HT1080 (cell line): ENCODE measurements at regions not wholly inside any gene's neighbourhood (a gene's known extent, or its start where the extent isn't known, plus 50 kb on each side); places are given as distances from the start of the nearest gene placed in this dataset.
"Not testable (repeated sequence)": the region's sequence is repeated elsewhere in the genome, so short reads cannot be mapped to it uniquely, and the experiment has no call there.

Experiments used
- DNase-seq: peaks from one replicate; pipeline ENCODE4 v3.0.0-alpha.2; 2015; ENCODE audit warnings: low read depth

DNA sequence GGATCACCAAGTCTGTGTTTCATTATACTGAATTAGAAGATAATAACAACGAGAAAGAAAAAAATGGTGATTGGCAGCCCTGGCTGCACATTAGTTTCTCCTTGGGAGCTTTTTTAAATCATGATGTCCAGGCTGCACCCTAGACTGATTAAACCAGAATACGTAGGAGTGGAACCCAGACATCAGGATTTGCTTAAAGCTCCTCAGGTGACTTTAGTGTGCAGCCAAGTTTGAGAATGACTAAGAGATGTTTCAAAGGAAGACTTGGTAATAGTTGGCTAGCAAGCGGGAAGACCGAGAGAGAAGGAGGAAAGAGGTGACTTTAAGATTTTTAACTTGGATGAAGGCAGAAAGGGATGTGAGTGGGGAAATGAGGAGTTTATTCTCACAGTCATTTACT, 71.4 kb upstream of the SERP2 start:
- DNase-seq, result no peak

- no peak for DNase-seq
These were observed 70.6 kb upstream of the SERP2 start for GRCh38 chr13:44302940-44303575.

DNA sequence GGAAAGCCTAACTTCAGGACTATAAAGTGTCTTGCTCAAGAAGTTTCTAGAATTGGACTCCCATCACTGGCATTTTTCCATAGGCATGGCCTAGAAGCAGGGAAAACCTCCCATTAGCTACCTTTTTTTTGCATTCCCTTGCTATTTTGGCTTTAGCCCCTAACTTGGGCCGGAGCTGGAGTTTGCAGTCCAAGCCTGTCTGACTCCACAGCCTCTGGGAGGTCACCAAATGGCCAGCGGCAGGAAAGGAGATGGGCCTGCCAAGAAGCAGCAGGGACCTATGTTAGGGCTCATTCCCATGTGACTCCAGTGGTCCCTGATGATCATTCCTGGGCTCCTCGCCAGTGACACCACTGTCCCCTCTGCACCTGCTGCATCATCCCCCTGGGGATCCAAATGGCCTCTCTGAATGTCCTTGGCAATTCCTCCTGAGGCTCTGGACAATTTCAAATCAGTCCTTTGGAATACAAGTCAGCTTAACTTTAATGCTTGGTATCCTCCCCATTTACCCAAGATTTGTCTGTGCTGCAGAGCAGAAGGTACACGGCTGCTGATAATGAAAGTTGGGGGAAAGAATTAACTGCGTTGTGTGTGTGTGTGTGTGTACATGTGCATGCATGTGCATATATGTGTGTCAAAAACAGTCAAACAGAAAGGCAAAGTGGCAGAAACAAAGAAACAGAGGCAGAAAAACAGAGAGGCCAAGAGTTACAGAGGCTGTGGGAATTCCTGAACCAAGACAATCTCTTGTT, 69.8 kb upstream of the SERP2 start:
- DNase-seq, result no peak

DNA sequence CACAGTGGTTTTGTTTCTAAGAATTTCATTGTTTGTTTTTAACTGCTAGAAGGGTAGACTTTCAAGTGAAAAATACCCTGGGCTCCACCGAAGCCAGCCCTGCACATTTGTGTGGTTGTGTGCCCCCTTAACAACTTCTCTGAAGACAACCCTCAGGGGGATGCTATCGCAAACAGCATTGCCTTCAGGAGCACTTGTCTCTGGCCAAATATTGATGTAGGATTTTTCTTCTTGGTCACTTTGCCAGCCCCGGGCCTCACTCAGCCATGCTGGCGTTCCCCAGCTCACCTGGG, 69.2 kb upstream of the SERP2 start:
- no peak for DNase-seq

DNA sequence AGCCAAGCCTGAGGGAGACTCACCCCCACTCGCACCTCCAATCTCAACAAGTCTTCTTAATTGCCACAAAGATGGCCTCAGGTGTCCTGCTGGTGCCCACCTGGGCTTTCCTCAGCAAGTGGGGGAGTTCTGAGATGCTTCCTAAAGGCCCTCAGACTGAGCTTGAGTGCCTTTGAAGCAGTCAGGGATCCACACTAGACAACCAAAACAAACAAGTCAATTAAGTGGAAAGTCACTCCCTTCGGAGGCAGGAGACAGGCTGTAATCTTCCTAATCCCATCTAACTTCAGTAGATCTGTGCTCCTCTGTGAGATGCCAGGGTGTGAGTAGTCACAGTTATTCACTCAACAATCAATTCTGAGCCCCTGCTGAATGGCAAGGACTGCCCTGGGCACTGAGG, 68.3 kb upstream of the SERP2 start:
- no peak for DNase-seq

- DNase-seq, result no peak
These were observed 67.7 kb upstream of the SERP2 start for GRCh38 chr13:44305917-44306370.

DNA sequence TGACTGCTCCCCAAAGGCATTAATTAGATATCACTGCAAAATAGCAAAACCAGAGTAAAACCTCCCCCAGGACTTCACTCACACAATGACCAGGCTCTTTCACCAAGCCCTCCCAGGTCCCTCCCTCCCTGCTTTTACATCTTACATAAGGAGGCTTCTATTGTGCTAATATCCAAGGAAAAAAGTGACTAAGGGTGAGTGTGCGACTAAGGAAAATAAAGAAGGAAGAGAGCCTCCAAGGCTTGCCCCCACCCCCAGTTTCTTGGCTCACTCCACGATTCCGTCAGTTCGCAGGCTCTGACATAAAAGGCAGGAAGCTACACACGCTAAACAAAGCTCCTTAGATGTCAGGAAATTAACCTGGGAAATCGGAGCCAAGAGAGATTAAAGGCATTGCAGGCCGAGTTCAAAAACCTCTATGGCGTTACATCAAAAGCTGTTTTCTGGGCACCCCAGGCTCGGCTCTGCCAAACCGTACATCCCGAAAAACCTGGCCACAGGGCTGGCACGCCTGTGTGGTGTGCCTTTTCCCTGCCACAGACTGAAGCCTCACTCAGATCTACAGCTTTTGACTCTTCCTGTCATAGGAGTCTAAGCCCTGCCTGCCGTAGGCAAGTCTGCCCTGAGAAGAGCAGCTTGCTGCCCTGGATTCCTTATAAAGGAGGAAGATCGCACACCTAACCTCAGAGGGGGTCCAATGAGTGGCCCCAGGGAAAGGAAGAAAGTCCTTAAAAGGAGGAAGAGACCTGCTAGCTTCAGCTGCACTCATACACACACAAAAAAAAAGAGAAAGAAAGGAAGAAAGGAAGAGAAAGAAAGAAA, 67.0 kb upstream of the SERP2 start:
- peak; percentile 100 for DNase-seq

- peak; percentile 16 for DNase-seq
These were observed 66.4 kb upstream of the SERP2 start for GRCh38 chr13:44307255-44307654.

- peak; percentile 31 for DNase-seq
These were observed 65.8 kb upstream of the SERP2 start for GRCh38 chr13:44307844-44308243.

DNA sequence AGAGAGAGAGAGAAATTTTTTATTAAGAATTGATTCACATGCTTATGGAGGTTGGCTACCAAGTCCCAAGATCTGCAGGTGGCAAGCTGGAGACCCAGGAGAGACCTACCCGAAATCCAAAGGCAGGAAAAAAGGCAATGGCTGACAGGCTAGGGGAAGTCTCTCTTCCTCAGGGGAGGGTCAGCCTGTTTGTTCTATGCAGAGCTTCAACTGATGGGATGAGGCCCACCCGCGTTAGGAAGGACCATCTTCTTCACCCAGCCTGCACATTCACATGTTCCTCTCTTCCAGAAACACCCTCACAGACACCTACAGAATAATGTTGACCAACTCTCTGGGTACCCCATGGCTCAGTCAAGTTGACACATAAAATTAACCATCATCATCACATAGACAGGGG, 65.3 kb upstream of the SERP2 start:
- DNase-seq, result no peak

DNA sequence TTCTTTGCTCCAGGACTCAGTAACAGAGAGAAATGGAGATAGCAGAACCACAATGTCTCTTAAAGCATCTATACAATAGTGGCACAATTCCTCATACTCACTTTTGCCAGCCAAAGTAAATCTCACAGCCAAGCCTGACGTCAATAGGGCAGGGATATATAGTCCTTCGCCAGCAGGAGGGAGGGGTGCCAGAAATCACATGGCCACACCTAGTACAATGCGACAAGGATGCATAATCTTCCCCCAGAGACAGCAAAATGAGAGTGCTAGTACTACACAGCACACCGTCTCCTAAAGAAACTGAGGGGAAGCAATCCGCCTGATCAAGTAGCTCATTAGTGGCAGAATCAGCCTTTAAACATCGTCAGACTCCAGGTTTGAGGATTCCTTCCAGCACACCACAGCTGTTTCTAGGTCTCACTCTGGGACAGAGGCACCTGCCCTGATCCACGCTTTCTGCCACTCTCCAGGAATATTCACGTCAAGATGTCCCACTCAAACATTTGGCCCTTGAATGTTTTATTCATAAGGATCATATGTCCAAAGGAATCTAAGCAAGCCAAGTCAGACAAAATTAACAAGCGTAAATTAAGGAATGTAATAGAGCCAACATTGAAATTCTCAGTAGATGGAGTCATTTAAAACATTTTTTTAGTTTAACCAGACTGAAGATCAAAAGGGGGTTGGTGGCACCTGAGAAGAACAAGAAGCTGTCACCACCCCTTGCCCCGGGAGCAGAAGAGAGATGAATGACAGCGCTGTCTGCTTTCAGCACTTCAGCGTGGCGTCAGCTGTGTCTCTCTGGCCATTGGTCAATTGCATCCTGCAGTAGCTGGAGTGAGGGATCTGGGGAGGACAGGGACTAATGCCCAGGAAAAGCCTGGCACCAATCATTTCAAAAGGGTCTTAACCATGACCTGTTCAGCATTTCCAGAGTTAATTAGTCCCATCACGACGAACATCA, 63.5 kb upstream of the SERP2 start:
- DNase-seq, result no peak

GRCh38 chr13:44311011-44311780, 62.4 kb upstream of the SERP2 start:
- peak; percentile 58 for DNase-seq

DNA sequence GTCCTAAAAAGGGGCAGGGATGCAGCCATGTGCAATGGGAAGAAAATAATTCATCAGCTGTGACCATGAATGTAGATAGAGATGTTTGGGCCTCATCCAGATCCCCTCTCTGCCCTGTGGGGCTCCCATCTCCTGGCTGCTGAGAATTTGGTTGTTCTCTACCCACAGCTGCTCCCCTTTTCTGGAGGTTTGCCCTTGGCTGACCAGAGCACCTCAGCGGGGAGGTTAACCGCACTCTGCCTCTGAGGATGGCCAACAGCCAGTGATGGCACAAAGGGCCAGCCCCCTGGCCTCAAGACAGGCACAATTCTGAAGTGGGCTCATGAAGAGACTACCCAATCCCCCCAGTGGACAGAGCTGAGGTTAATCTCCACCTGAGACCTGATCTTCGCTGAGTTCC, 61.5 kb upstream of the SERP2 start:
- no peak for DNase-seq

DNA sequence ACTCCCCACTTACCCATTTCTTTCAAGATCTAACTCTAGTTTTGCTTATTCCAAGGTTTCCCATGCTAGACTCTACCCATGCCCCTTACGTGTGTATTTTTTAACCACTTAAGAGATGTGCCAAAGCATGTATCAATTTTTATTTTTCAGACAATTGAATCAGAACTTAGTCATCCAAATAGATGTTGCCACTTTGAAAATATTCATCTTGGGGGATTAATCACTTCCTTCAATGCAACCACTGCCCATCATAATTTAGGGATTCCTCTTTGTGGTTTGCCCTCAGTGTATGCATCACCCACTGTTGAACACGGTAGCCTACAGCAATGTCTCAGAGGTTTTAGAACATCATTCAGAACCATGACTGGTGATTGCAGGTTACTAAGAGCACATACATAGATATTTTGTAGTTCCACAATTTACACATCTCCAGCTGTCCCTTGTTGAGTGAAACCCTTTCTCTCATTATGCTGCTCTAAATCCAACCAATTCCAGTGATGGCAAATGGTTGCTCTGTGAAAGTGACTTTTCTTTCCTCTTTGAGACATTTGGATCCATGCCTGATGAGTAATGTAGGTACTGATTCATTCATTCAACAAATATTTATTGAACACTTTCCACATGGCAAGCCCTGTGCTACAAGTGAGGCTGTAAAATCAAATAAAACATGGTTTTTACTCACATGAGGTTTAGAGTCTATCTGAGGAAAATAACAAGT, 60.6 kb upstream of the SERP2 start:
- DNase-seq, result peak; percentile 97

DNA sequence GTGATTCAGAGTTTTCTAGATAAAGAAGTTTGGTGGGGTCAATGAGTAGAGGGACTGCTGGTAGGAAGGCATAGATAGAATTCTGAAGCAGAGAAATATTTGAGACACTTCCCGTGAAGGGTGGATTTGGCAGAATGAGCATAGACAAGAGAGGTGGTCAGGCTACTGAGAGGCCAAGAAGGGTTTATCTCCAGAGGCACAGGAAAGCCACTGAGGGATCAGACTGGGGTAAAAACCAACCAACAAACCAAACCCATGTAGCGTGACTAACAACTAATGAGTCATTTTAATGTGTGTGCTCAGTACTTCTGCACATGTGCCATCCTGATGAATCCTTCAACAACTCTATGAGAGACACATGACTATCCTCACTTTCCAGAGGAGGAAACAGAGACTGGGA, 60.0 kb upstream of the SERP2 start:
- peak; percentile 98 for DNase-seq

- DNase-seq, result not testable (repeated sequence)
These were observed 59.5 kb upstream of the SERP2 start for GRCh38 chr13:44314160-44314559.

DNA sequence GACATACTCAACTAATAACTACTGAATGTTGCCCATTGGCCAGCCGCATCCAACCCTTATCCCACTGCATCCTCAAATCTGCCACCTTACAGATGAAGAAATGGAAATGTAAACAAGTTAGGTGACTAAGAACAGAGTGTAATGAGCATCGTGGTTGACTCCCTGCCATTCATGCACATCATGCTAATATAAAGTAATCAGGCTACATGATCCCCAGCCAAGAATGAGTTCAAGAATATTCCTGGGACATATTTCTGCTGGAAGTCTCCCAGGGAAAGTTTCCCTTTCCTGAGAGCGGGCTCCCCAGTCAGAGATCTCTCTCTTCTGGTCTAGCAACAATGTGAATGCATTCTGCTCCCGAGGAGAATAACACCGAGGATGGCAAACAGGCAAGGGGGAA, 55.9 kb upstream of the SERP2 start:
- DNase-seq, result peak; percentile 32

DNA sequence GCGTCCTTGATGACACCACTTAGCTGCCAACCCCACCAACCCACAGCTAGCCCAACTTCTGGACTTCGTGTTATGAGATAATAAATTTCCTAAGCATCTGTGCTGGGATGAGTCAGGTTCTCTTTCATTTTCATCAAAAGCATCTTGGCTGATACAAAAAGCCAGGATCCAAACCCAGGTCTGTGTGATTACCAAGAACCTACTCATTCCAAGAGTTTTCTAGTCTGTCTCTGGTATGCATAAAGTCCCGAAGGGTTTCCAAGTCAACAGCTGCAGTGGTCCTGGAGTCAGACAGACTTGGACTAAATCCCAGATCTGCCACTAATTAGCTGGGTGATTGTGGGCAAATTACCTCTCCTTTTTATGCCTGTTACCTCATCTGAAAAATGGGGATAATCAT, 55.5 kb upstream of the SERP2 start:
- peak; percentile 23 for DNase-seq

- DNase-seq, result no peak
These were observed 53.0 kb upstream of the SERP2 start for GRCh38 chr13:44320611-44321010.

DNA sequence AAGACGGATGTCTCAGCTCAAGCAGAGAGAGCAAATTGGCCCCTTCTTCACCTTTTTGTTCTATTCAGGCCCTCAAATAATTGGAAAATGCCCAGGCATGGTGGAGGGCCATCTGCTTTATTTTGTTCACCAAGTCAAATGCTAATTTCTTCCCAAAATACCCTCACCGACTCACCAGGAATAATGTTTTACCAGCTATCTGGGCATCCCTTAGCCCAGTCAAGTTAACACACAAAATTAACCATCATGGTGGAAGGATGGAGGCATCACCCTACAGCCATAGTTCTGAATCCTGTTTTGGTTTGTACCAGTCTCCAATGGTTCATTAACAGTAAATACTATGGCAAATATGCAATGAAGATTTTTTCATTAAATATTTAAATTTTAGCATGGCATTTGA, 51.7 kb upstream of the SERP2 start:
- no peak for DNase-seq
